ENCODE measurements at regions not wholly inside any gene's neighbourhood (a gene's known extent, or its start where the extent isn't known, plus 50 kb on each side); places are given as distances from the start of the nearest gene placed in this dataset.

GRCh38 chr20:48463916-48464315 is 363.9 kb downstream of the PREX1 start:
- DNase-seq (ENCODE audit: low read depth) = peak; percentile 42

DNA sequence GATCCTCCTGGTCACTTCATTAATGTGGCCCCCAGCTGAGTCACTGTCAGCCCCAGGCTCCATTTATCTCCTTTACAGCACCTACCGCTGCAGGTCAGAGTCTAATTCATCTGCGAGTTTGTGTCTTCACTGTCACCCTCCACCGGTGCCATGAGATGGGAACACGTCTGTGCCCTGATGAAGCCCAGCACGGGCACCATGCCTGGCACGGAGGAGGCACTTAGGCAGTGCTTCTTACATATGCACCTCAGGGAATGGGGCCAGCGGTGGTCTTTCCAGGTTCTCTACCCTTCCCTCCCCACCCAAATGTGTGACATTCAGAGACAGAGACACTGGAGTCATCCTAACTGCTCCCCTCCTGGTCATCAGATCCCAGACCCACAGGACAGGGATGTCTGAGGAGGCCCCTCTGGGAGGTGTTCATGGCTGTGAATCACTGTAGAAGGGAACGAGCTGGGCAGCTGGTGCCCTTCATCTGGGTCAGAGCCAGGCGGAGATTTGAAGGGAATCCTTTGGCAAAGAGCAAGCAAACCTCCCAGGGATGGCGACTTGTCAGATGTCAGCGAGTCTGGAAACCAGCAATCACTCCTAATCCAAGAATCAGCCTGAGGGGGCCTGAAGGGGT is 364.6 kb downstream of the PREX1 start:
- DNase-seq (ENCODE audit: low read depth) = no peak

DNA sequence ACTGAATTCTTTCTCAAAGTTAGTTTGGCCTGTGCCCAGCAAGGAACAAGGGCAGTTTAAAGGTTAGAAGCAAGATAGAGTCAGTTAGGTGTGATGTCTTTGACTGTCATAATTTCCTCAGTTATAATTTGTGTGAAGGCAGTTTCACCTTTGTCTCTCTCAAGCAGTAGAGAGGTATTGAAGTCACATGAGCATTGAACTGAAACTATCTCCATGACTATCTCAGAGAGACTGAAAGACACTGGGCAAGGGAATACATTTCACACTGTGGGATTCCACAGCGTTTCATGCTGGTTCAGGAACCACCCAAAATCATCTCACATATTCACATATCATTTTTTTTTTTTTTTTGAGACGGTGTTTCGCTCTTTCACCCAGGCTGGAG is 366.1 kb downstream of the PREX1 start:
- no peak for DNase-seq (ENCODE audit: low read depth)

DNA sequence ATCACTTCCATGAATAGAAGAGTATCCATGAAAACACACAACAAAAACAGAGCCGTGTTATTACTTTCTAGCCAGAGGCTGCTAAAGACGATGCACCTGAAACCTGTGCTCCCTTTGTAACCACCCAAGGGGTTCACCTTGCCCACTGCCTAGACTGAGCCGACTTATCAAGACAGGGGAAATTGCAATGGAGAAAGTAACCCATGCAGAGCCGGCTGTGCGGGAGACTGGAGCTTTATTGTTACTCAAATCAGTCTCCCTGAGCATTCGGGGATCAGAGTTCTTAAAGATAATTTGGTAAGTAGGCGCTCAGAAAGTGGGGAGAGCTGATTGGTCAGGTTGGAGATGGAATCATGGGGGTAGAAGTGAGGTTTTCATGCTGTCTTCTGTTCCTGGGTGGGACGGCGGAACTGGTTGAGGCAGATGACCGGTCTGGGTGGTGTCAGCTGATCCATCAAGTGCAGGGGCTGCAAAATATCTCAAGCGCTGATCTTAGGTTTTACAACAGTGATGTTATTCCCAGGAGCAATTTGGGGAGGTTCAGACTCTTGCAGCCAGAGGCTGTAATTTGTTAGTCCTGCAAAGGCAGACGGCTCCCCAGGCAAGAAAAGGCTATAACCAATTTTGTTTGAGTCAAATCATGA is 366.6 kb downstream of the PREX1 start:
- no peak for DNase-seq (ENCODE audit: low read depth)

GRCh38 chr20:48460681-48461080 is 367.1 kb downstream of the PREX1 start:
- DNase-seq (ENCODE audit: low read depth) = no peak

DNA sequence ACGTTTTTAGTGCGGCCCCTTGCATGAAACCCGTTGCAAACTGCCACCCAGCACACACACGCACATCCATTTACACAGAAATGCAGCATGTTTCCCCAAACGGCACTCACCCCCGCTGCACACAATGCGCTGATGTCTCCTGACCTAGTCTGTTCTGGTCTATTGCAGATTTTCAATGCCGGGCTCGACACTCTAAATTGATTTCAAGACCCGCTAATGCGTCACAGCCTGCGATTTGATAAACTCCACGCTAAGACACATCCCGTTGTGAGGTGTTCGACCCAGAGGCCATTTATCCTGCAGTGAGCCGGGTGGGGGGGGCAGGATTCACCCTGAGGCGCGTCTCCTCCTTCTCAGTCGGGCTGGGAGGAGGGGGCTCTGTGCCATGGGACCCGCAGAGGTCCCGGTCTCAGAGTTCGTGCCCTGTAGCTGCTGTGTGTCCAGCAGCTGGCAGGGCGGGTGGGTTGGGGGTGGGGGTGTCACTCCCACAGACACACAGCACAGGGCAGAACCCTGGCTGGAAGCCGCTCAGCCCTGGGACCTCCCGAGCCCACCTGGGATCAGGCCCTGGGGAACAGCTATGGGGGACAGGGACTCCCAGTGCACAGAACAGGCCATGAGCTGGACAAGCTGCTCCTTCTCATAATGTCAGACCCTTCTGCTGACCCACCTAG is 367.9 kb downstream of the PREX1 start:
- DNase-seq (ENCODE audit: low read depth) = no peak

- no peak for DNase-seq (ENCODE audit: low read depth)
Measured at GRCh38 chr20:48458601-48459385, 369.0 kb downstream of the PREX1 start.

GRCh38 chr20:48458003-48458377 is 369.8 kb downstream of the PREX1 start:
- DNase-seq (ENCODE audit: low read depth) = no peak

- no peak for DNase-seq (ENCODE audit: low read depth)
Measured at GRCh38 chr20:48457193-48458002, 370.4 kb downstream of the PREX1 start.

DNA sequence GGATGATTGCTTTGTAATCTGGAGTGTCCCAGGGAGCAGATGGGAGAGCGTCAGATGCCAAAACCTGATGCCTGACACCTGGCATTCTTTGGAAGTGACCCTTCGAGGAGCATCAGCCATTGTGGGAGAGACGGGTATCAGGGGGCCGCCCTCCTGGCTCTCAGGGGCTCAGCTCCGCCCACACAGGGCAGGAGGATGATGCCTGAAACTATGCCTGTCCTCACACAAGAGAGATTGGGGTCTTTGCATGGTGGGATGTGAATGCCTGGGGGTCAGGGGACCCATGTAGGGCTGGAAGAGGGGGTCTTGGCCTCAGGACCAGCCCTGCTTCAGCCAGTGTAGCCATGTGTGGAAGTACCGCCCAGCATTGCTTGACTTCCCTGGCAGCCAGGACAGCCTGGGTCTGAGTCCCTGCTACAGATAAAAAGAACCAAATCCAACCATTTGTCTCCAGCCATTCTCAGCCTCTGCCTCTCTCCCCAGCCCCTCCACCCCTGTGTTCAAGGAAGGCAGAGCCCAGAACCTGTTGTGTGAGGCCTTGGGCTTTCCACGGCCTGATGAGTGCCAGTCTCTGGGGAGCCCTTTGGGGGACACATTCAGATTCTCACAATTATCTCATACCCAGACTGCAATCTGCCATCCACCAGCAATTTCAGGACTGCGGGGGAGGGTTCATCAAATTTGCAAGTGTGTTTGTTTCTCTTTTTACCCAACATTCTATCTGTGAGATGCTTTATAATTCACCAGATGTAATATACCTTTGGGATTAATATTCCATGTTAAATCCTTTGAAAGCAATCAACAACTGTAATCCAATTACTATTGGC is 371.2 kb downstream of the PREX1 start:
- no peak for DNase-seq (ENCODE audit: low read depth)

DNA sequence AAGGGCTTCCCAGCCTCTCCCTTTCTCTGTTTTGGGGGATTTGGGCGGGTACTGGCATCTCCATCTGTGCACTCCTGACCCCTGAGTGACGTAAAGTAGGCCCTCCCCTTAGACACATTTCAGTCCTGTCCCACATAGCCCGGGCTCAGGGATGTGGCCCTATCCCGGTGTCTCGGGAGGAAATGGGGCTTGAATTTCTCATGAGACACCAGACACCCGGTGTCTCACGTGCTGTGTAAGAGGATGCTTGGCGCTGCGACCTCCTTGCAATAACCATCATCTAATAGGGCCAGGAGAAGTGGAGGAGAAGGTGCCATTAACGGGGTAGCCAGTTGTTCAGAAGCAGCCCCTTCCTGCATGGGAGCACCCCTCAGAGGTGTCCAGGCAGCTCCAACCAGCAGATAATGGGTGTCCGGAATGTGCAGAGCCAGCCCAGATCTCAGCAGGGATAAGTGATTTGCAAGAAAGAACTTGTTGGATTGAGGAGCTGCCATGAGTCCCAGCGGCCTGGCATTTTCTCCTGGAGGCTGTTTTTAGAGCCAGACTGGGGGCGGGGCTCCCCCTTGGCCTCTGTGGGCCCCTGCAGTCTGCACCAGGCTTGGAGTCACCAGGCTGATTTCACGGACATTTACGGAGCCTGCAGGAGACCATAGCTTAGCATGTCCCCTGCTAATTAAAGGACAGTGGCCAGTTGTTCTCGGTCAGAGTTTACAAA is 372.0 kb downstream of the PREX1 start:
- no peak for DNase-seq (ENCODE audit: low read depth)

- no peak for DNase-seq (ENCODE audit: low read depth)
Measured at GRCh38 chr20:48454671-48455490, 372.9 kb downstream of the PREX1 start.

- DNase-seq (ENCODE audit: low read depth) = no peak
Measured at GRCh38 chr20:48453477-48454093, 374.2 kb downstream of the PREX1 start.

GRCh38 chr20:48451401-48451800 is 376.4 kb downstream of the PREX1 start:
- no peak for DNase-seq (ENCODE audit: low read depth)

GRCh38 chr20:48448666-48449600 is 378.9 kb downstream of the PREX1 start:
- DNase-seq (ENCODE audit: low read depth) = no peak

- DNase-seq (ENCODE audit: low read depth) = no peak
Measured at GRCh38 chr20:48447456-48447855, 380.3 kb downstream of the PREX1 start.

DNA sequence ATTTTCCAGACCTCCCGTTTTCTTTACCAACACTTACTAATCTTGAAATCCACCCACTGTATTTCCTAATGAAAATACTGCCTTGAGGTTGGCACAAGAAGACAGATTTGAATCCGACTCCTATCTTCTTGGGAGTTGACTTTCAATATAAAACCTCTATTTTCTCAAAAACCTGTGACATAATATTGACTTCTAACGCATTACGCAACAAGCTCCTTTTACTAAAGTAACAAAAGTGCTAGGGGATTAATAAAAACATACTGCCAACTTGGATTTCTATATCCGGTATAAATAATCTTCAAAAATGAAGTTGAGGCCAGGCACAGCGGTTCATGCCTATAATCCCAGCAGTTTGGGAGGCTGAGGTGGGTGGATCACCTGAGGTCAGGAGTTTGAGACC is 382.0 kb downstream of the PREX1 start:
- no peak for DNase-seq (ENCODE audit: low read depth)

DNA sequence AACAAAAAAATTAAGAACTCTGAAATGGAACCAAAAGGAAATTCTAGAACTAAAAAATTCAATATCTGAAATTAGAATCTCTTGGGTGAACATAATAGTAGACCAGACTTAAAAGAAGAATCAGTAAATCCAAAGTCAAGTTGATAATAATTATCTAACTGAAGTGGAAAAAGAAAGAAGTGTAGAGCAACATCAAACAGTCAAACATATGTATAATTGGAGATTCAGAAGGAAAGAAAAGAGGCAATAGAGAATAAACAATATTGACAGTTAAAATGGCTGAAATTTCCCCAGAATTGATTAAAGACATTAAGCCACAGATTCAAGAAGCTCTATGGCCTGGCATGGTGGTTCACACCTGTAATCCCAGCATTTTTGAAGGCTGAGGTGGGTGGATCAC is 383.6 kb downstream of the PREX1 start:
- no peak for DNase-seq (ENCODE audit: low read depth)
